ENCODE measurements at regions not wholly inside any gene's neighbourhood (a gene's known extent, or its start where the extent isn't known, plus 50 kb on each side); places are given as distances from the start of the nearest gene placed in this dataset.
A peak's percentile ranks its signal among the peaks of the same experiment; 100 is the strongest.

DNA sequence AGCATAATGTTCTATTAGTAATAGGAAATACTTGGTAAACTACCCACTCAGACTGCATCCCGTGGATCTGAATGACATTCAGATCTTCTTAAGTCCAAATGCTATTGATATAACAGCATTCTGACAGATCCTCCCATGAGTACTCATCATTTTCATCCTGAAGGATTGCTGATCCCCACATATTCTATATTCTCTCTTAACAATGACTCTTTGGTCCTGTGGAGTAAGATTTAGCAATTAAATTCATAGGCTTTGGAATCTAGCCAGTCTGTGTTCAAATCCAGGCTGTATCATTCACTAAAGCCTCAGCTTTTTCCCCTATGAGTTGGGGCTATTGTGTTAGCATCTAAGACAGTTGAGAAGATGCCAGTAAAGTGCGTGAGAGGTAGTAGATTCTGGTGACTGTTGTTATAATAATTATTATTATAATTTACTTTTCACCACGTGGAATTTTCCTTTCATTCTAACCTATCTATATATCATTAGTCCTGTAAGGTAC, 591.3 kb upstream of the SYT4 start:
- Histone ChIP-seq H3K4me3 (ENCODE audit: low read depth, low read length) (no peak overlapping the region), H3K36me3 (replicated peaks) (no peaks in the 10 kb centered on the region), H3K27me3 (replicated peaks) (no peaks in the 10 kb centered on the region), H3K27ac (no peak overlapping the region)
- in situ Hi-C loops (cut with HindIII; ENCODE audit: low pct_ligation_motif_present, low sequenced_read_pairs), result no loop called here
- DNase-seq, result no peak
- TF ChIP-seq, protein P1, sequence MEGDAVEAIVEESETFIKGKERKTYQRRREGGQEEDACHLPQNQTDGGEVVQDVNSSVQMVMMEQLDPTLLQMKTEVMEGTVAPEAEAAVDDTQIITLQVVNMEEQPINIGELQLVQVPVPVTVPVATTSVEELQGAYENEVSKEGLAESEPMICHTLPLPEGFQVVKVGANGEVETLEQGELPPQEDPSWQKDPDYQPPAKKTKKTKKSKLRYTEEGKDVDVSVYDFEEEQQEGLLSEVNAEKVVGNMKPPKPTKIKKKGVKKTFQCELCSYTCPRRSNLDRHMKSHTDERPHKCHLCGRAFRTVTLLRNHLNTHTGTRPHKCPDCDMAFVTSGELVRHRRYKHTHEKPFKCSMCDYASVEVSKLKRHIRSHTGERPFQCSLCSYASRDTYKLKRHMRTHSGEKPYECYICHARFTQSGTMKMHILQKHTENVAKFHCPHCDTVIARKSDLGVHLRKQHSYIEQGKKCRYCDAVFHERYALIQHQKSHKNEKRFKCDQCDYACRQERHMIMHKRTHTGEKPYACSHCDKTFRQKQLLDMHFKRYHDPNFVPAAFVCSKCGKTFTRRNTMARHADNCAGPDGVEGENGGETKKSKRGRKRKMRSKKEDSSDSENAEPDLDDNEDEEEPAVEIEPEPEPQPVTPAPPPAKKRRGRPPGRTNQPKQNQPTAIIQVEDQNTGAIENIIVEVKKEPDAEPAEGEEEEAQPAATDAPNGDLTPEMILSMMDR (IDR thresholded peaks at IDR 0.05; ENCODE audit: low read depth, low read length, missing control alignments), result no peak

DNA sequence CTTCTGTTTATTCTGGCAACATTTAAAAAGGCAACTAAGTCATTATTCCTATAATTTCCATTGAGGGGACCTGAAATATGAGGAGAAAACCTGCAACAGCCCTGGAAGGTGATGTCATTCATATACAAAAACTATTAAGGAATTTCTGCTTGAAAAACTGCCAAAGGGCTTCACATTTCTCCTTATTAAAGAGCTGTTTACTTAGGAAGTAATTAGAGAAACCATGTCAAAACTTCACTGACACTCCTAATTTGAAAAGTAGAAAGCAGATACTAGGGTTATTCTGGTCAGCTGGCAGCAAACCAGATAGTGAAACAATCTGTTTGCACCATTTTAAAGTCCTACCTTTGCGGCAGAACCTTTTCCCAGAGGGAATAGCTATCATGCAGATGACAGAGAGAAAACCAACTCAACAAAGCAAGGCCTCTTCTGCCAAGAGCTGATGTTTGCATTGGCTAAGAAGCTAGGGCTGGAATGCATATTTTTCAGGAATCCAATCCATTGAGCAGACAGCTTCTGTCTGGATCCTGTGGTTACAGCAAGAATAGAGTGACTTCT, 592.2 kb upstream of the SYT4 start:
- no peaks in the 10 kb centered on the region for H3K36me3 ChIP-seq (replicated peaks)
- TF ChIP-seq, protein P1 (IDR thresholded peaks at IDR 0.05; ENCODE audit: low read depth, low read length, missing control alignments), result no peak
- peak; percentile 71 for DNase-seq
- H3K4me3 ChIP-seq (ENCODE audit: low read depth, low read length), result no peak overlapping the region
- in situ Hi-C loops (cut with HindIII; ENCODE audit: low pct_ligation_motif_present, low sequenced_read_pairs), result no loop called here
- H3K27me3 ChIP-seq (replicated peaks), result no peaks in the 10 kb centered on the region
- no peak overlapping the region for H3K27ac ChIP-seq

DNA sequence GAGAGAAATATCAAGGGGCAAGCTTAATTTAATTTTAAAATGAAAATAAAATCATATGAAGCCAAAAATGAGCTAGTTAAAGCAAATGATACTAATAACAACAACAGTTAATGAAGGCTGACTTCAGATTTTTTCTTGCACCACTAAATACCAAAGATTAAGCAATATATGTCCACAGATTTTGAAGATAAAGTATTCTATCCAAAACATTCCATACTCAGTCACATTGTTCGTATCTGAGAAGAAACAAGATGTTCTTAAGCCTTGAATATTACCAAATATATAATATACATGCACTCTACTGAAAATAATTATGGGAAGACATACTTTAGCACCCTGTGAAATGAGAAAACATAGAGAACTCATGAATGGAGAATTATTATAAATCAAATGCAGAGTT, 593.3 kb upstream of the SYT4 start:
- in situ Hi-C loops (cut with HindIII; ENCODE audit: low pct_ligation_motif_present, low sequenced_read_pairs), result no loop called here
- no peaks in the 10 kb centered on the region for H3K27me3 ChIP-seq (replicated peaks)
- H3K27ac ChIP-seq, result no peak overlapping the region
- no peak for DNase-seq
- H3K4me3 ChIP-seq (ENCODE audit: low read depth, low read length), result no peak overlapping the region
- H3K36me3 ChIP-seq (replicated peaks), result no peaks in the 10 kb centered on the region
- TF ChIP-seq, protein P1 (IDR thresholded peaks at IDR 0.05; ENCODE audit: low read depth, low read length, missing control alignments), result no peak

DNA sequence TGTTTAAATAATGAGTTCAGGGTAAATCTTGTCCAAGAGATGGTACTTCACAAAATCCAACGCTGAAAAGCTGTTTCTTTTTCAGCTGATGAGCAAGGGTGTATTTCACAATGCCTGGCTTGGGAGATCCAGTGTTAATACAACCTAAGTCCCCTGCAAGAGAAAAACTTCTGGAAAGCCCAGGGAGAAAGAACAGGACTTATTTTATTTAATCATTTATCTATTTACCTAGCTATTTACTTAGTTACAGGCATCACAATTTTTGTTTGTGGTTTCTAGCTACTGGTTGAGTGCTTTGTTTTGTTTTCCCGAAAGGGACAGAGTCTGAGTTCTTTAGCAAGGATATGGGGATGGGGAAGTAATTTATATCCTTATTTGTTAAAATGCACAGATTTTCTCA, 598.2 kb upstream of the SYT4 start:
- Histone ChIP-seq H3K27me3 (replicated peaks) (no peaks in the 10 kb centered on the region), H3K4me3 (ENCODE audit: low read depth, low read length) (no peak overlapping the region), H3K36me3 (replicated peaks) (no peaks in the 10 kb centered on the region), H3K27ac (no peak overlapping the region)
- in situ Hi-C loops (cut with HindIII; ENCODE audit: low pct_ligation_motif_present, low sequenced_read_pairs), result no loop called here
- TF ChIP-seq, protein P1 (IDR thresholded peaks at IDR 0.05; ENCODE audit: low read depth, low read length, missing control alignments), result no peak
- DNase-seq, result no peak

DNA sequence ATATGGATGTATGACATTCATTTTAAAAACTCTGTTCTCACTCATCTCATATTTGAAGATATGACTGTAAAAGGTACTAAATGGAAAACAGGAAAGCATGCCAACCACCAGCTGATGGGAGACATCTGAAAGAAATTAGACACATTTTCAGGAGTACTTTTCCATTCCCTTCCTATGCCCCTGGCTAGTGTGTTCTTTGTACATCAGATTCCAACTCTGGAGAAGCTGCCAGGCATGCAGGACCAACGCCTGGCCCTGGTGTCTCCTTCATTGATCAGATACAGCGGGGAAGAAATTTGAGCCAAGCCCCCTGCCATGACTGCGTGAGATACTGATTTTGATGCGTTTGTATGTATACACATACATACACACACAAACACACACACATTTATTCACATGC, 599.0 kb upstream of the SYT4 start:
- in situ Hi-C loops (cut with HindIII; ENCODE audit: low pct_ligation_motif_present, low sequenced_read_pairs), result no loop called here
- no peak for DNase-seq
- Histone ChIP-seq H3K27ac (no peak overlapping the region), H3K27me3 (replicated peaks) (no peaks in the 10 kb centered on the region), H3K4me3 (ENCODE audit: low read depth, low read length) (no peak overlapping the region), H3K36me3 (replicated peaks) (no peaks in the 10 kb centered on the region)
- TF ChIP-seq, protein P1 (IDR thresholded peaks at IDR 0.05; ENCODE audit: low read depth, low read length, missing control alignments), result no peak

DNA sequence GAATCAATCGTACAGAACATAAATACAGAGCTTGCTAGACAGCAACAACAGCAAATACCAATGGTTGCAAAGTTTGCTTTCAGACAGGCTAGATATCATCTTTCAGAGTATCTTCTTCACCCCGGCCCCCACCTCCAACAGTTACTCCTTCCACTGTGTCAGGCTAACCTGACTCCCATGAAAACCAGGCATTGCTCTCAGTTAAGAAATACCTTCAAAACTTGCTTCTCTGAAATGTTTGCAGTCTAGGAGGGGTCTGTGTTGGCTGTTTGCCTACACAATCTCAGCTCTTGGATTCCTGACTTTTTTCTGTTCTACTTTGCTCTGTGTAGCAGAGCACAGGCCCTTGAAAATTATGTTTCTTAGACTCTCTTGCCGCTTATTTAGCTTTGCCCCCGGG, 599.5 kb upstream of the SYT4 start:
- no peak overlapping the region for H3K27ac ChIP-seq
- TF ChIP-seq, protein P1 (IDR thresholded peaks at IDR 0.05; ENCODE audit: low read depth, low read length, missing control alignments), result no peak
- DNase-seq, result no peak
- no peaks in the 10 kb centered on the region for H3K27me3 ChIP-seq (replicated peaks)
- H3K36me3 ChIP-seq (replicated peaks), result no peaks in the 10 kb centered on the region
- in situ Hi-C loops (cut with HindIII; ENCODE audit: low pct_ligation_motif_present, low sequenced_read_pairs), result no loop called here
- no peak overlapping the region for H3K4me3 ChIP-seq (ENCODE audit: low read depth, low read length)

Data from brain microvascular endothelial cell (primary cell).